ENCODE measurements at regions not wholly inside any gene's neighbourhood (a gene's known extent, or its start where the extent isn't known, plus 50 kb on each side); places are given as distances from the start of the nearest gene placed in this dataset.

DNA sequence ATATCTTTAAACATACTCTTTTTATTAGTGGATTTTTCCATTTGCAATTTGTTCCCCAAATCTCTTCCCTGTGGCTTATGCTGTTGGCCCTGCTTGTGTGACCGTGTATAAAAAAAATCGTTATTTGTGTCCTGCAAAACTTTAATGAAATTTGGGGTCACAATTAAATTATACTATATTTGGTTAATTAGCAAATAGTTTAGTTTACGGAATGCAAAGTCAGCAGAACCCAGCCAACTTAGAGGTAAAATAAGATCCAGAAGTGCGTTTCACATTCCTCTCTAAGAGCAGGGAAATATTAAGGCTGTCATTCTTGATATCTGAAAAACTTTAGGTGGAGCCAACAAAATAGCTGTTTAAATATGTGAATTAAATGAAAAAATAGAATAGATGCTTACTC lies 2023.5 kb upstream of the WWC1 start:
- TF ChIP-seq, protein P1, sequence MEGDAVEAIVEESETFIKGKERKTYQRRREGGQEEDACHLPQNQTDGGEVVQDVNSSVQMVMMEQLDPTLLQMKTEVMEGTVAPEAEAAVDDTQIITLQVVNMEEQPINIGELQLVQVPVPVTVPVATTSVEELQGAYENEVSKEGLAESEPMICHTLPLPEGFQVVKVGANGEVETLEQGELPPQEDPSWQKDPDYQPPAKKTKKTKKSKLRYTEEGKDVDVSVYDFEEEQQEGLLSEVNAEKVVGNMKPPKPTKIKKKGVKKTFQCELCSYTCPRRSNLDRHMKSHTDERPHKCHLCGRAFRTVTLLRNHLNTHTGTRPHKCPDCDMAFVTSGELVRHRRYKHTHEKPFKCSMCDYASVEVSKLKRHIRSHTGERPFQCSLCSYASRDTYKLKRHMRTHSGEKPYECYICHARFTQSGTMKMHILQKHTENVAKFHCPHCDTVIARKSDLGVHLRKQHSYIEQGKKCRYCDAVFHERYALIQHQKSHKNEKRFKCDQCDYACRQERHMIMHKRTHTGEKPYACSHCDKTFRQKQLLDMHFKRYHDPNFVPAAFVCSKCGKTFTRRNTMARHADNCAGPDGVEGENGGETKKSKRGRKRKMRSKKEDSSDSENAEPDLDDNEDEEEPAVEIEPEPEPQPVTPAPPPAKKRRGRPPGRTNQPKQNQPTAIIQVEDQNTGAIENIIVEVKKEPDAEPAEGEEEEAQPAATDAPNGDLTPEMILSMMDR (IDR thresholded peaks at IDR 0.05; ENCODE audit: low read depth, low read length): no peak
- TF ChIP-seq MYC (IDR thresholded peaks at IDR 0.05; ENCODE audit: low read depth, low read length): no peak

Data from NB4 (cell line).